ENCODE measurements at regions not wholly inside any gene's neighbourhood (a gene's known extent, or its start where the extent isn't known, plus 50 kb on each side); places are given as distances from the start of the nearest gene placed in this dataset.
"Not testable (repeated sequence)": the region's sequence is repeated elsewhere in the genome, so short reads cannot be mapped to it uniquely, and the experiment has no call there.

DNA sequence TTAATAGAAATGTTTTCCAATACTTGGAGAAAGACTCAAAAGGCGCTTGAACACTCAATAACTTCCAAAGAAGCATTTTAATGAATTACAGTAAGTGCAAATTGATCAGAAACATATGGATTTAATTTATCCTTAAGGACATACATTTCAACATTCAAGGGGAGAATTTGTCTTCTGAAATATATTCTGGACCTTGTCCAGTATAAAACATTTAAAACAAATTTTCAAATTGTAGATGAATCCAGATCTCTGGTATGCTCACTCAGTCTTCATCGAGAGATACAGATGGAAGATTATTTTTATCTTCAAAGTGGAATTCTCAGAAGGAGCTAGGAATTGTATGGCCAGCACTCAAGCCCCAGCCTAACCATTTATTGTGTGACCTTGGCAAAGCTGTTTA is 310.4 kb downstream of the ZNF674 start:
- Histone ChIP-seq H3K4me1 (no peaks in the 10 kb centered on the region), H3K36me3 (no peaks in the 10 kb centered on the region), H3K4me3 (no peak overlapping the region), H3K9me3 (no peaks in the 10 kb centered on the region), H3K27me3 (no peaks in the 10 kb centered on the region), H3K27ac (no peak overlapping the region)
- ATAC-seq (no peak), DNase-seq (no peak)
- intact Hi-C loops (cut with DNase I) = no loop called here
- TF ChIP-seq, protein P1, sequence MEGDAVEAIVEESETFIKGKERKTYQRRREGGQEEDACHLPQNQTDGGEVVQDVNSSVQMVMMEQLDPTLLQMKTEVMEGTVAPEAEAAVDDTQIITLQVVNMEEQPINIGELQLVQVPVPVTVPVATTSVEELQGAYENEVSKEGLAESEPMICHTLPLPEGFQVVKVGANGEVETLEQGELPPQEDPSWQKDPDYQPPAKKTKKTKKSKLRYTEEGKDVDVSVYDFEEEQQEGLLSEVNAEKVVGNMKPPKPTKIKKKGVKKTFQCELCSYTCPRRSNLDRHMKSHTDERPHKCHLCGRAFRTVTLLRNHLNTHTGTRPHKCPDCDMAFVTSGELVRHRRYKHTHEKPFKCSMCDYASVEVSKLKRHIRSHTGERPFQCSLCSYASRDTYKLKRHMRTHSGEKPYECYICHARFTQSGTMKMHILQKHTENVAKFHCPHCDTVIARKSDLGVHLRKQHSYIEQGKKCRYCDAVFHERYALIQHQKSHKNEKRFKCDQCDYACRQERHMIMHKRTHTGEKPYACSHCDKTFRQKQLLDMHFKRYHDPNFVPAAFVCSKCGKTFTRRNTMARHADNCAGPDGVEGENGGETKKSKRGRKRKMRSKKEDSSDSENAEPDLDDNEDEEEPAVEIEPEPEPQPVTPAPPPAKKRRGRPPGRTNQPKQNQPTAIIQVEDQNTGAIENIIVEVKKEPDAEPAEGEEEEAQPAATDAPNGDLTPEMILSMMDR (IDR thresholded peaks at IDR 0.05) = no peak

DNA sequence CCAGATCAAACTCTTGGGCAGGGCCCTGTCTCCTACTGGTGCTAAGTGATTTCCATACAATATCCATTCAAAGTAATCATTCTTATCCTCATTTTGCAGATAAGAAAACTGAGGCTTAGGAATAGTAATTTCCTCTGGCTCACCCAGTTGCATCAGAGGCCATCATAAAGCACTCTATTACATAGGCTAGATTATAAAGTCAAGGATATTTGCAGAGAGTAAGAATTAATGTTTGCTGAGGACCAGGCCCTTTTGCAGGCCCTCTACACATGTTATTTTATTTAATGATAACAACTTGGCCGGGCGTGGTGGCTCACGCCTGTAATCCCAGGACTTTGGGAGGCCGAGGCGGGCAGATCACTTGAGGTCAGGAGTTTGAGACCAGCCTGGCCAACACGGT is 316.8 kb downstream of the ZNF674 start:
- H3K4me3 ChIP-seq = no peak overlapping the region
- H3K27ac ChIP-seq = no peak overlapping the region
- no peaks in the 10 kb centered on the region for H3K4me1 ChIP-seq
- no peak for ATAC-seq
- no peak for DNase-seq
- no peaks in the 10 kb centered on the region for H3K9me3 ChIP-seq
- H3K36me3 ChIP-seq = no peaks in the 10 kb centered on the region
- TF ChIP-seq, protein P1 (IDR thresholded peaks at IDR 0.05) = no peak
- H3K27me3 ChIP-seq = no peaks in the 10 kb centered on the region
- intact Hi-C loops (cut with DNase I) = no loop called here

DNA sequence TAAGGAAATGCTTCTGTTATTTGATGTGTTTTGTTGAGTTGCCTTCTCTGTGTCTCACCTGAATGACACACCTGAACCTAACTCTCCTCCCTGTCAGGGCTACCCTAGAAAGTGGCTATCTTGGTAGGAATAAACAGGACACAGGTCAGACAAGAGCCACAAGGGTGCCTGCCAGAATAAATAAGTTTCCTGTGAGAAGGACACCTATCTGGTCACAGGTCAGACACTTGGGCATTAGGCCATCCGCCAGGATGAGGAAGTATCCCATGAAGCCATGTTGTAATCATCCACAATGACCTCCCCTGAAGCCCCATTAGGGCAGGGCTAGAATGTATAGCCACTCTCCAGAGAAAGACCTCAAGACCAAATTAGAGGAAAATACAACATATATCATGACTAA is 318.8 kb downstream of the ZNF674 start:
- no peaks in the 10 kb centered on the region for H3K4me1 ChIP-seq
- H3K36me3 ChIP-seq = no peaks in the 10 kb centered on the region
- TF ChIP-seq, protein P1 (IDR thresholded peaks at IDR 0.05) = no peak
- no peaks in the 10 kb centered on the region for H3K27me3 ChIP-seq
- intact Hi-C loops (cut with DNase I) = no loop called here
- H3K4me3 ChIP-seq = no peak overlapping the region
- no peak for ATAC-seq
- no peaks in the 10 kb centered on the region for H3K9me3 ChIP-seq
- DNase-seq = no peak
- H3K27ac ChIP-seq = no peak overlapping the region

DNA sequence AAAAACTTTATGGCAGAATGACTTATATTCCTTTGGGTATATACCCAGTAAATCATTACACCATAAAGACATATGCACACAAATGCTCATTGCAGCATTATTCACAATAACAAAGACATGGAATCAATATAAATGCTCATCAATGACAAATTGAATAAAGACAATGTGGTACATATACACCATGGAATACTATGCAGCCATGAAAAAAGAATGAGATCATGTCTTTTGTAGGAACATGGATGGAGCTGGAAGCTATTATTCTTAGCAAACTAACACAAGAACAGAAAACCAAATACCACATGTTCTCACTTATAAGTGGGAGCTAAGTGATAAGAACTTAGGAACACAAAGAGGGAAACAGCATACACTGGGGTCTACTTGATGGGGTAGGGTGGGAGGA is 321.7 kb downstream of the ZNF674 start:
- H3K27me3 ChIP-seq; ATAC-seq; H3K9me3 ChIP-seq; DNase-seq; H3K27ac ChIP-seq; H3K36me3 ChIP-seq; H3K4me3 ChIP-seq; intact Hi-C loops (cut with DNase I); H3K4me1 ChIP-seq: not testable (repeated sequence)

DNA sequence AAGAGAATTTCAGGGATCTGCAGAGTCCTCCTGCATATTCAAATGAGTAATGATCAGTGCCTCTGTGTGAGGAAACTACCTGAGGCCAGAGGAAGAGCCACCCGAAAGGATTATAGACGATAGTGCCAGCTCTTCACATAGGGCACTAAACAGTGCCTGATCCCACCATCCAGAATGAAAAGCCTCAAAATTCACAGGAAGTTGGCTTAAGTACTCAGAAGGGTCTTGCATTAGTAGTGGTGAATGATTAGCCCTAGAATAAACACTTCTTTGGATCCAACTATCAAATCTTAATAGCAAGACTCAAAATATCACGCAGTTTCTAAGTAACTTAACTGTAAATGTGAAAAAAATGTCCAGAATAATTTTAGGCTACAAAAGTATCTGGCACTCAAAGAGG is 324.4 kb downstream of the ZNF674 start:
- ATAC-seq = no peak

GRCh38 chrX:46218373-46218772 is 326.8 kb downstream of the ZNF674 start:
- Histone ChIP-seq H3K36me3 (no peaks in the 10 kb centered on the region), H3K9me3 (no peaks in the 10 kb centered on the region), H3K27ac (no peak overlapping the region), H3K4me1 (no peaks in the 10 kb centered on the region), H3K27me3 (no peaks in the 10 kb centered on the region), H3K4me3 (no peak overlapping the region)
- intact Hi-C loops (cut with DNase I) = no loop called here
- peak; percentile 16 for ATAC-seq
- TF ChIP-seq, protein P1 (IDR thresholded peaks at IDR 0.05) = no peak
- no peak for DNase-seq

More for the DNA sequence above, 324.4 kb downstream of the ZNF674 start:
- DNase-seq = no peak
- intact Hi-C loops (cut with DNase I) = no loop called here
- TF ChIP-seq, protein P1 (IDR thresholded peaks at IDR 0.05) = no peak
- Histone ChIP-seq H3K9me3 (no peaks in the 10 kb centered on the region), H3K4me1 (no peaks in the 10 kb centered on the region), H3K4me3 (no peak overlapping the region), H3K27me3 (no peaks in the 10 kb centered on the region), H3K27ac (no peak overlapping the region), H3K36me3 (no peaks in the 10 kb centered on the region)

All from upper lobe of right lung (tissue), 1 donor.